CD4-positive, alpha-beta memory T cell (primary cell): ENCODE measurements at regions not wholly inside any gene's neighbourhood (a gene's known extent, or its start where the extent isn't known, plus 50 kb on each side); places are given as distances from the start of the nearest gene placed in this dataset.
"Not testable (repeated sequence)": the region's sequence is repeated elsewhere in the genome, so short reads cannot be mapped to it uniquely, and the experiment has no call there.

Experiments
- CTCF ChIA-PET: fragments of 350-600 bp; sonication (Branson Sonifier 250); formaldehyde crosslinking; loops from one replicate; lab custom pipeline; 2021; ENCODE audit warnings: inconsistent platforms; ENCODE audit not compliant: partially characterized antibody; lab: Charles Lee
- POLR2A ChIA-PET: fragments of 350-600 bp; sonication (Branson Sonifier 250); formaldehyde crosslinking; loops from one replicate; lab custom pipeline; 2021; ENCODE audit not compliant: partially characterized antibody; lab: Charles Lee
- DNase-seq, 5 donors: peaks; one replicate each; pipeline versions ENCODE4 v3.0.0 to v3.0.0-alpha.2; 2020 to 2022; ENCODE audit warnings: mixed read lengths in 1 of 5
- H3K27ac ChIP-seq: one replicate; pipeline ENCODE4 v1.7.0; 2013; ENCODE audit warnings: low read depth, low read length
- H3K27me3 ChIP-seq: 2 replicates; pipeline ENCODE4 v1.7.0; 2013; ENCODE audit warnings: mild to moderate bottlenecking, low read length, moderate library complexity; ENCODE audit not compliant: insufficient read depth
- H3K36me3 ChIP-seq: 2 replicates; pipeline ENCODE4 v1.7.0; 2013; ENCODE audit warnings: mild to moderate bottlenecking, low read length, moderate library complexity; ENCODE audit not compliant: insufficient read depth
- H3K4me1 ChIP-seq: 2 replicates; pipeline ENCODE4 v1.7.0; 2013; ENCODE audit warnings: mild to moderate bottlenecking, low read length, moderate library complexity; ENCODE audit not compliant: insufficient read depth
- H3K4me3 ChIP-seq, 2 donors: one replicate each; pipeline ENCODE4 v1.7.0; 2013; ENCODE audit warnings: low read length in 2 of 2, mild to moderate bottlenecking in 1 of 2
- H3K9me3 ChIP-seq, 2 donors: one replicate each; pipeline ENCODE4 v1.7.0; 2013; ENCODE audit warnings: low read length in 2 of 2, control low read depth in 1 of 2; ENCODE audit not compliant: control insufficient read depth in 1 of 2
- H3K27ac Mint-ChIP-seq, 7 donors: one replicate each; pipeline ENCODE4 v1.8.0; 2020 to 2021; ENCODE audit warnings: mixed read lengths in 7 of 7, mild to moderate bottlenecking in 6 of 7, inconsistent platforms in 3 of 7, moderate library complexity in 3 of 7
- H3K27me3 Mint-ChIP-seq, 2 donors: one replicate each; pipeline ENCODE4 v1.8.0; 2020 to 2021; ENCODE audit warnings: mixed read lengths in 2 of 2
- H3K36me3 Mint-ChIP-seq, 2 donors: one replicate each; pipeline ENCODE4 v1.8.0; 2020 to 2021; ENCODE audit warnings: mixed read lengths in 2 of 2, inconsistent platforms in 1 of 2, mild to moderate bottlenecking in 1 of 2
- H3K4me1 Mint-ChIP-seq, 4 donors: one replicate each; pipeline ENCODE4 v1.8.0; 2020 to 2021; ENCODE audit warnings: mixed read lengths in 4 of 4, mild to moderate bottlenecking in 1 of 4
- H3K4me3 Mint-ChIP-seq, 8 donors: one replicate each; pipeline ENCODE4 v1.8.0; 2020 to 2021; ENCODE audit warnings: mixed read lengths in 8 of 8, mild to moderate bottlenecking in 7 of 8, moderate library complexity in 6 of 8, inconsistent platforms in 3 of 8
- H3K9me3 Mint-ChIP-seq, 8 donors: one replicate each; pipeline ENCODE4 v1.8.0; 2020 to 2021; ENCODE audit warnings: mixed read lengths in 8 of 8, mild to moderate bottlenecking in 5 of 8, inconsistent platforms in 3 of 8, moderate library complexity in 1 of 8
- intact Hi-C: fragments of 100-400 bp; cut with micrococcal nuclease; formaldehyde crosslinking; loops from one replicate; pipeline ENCODE4 v1.15.1; 2023

GRCh38 chr10:65670596-65670995 lies 1255.2 kb upstream of the LRRTM3 start:
- POLR2A ChIA-PET, H3K36me3 Mint-ChIP-seq, H3K4me1 ChIP-seq, CTCF ChIA-PET, H3K27ac Mint-ChIP-seq, H3K4me1 Mint-ChIP-seq, H3K4me3 ChIP-seq, H3K4me3 Mint-ChIP-seq, H3K27ac ChIP-seq, H3K27me3 ChIP-seq, intact Hi-C loops, H3K27me3 Mint-ChIP-seq, H3K36me3 ChIP-seq, DNase-seq, H3K9me3 ChIP-seq: not testable (repeated sequence)
- H3K9me3 Mint-ChIP-seq: peaks cover 0 to 14% (median 4%) of the 10 kb centered on the region in 8 donors

GRCh38 chr10:65675236-65675635 lies 1250.6 kb upstream of the LRRTM3 start:
- H3K9me3 Mint-ChIP-seq: peaks cover 0 to 11% (median 2%) of the 10 kb centered on the region in 8 donors

GRCh38 chr10:65684896-65685295 lies 1240.9 kb upstream of the LRRTM3 start:
- Mint-ChIP-seq H3K27ac (no peak overlapping the region), H3K36me3 (no peaks in the 10 kb centered on the region), H3K4me1 (no peaks in the 10 kb centered on the region), H3K4me3 (no peak overlapping the region), H3K27me3 (no peaks in the 10 kb centered on the region), H3K9me3 (peaks cover 0 to 7% (median 1%) of the 10 kb centered on the region in 8 donors)
- Histone ChIP-seq H3K36me3 (no peaks in the 10 kb centered on the region), H3K27me3 (no peaks in the 10 kb centered on the region), H3K4me3 (no peak overlapping the region), H3K4me1 (no peaks in the 10 kb centered on the region), H3K27ac (no peak overlapping the region), H3K9me3 (no peaks in the 10 kb centered on the region)
- CTCF ChIA-PET: no interaction called here
- DNase-seq: no peak
- intact Hi-C loops: no loop called here
- POLR2A ChIA-PET: no interaction called here

More at GRCh38 chr10:65675236-65675635, 1250.6 kb upstream of the LRRTM3 start:
- intact Hi-C loops: no loop called here
- no peak overlapping the region for H3K4me3 ChIP-seq
- POLR2A ChIA-PET: no interaction called here
- CTCF ChIA-PET: no interaction called here
- H3K27ac ChIP-seq: no peak overlapping the region
- no peaks in the 10 kb centered on the region for H3K4me1 Mint-ChIP-seq
- no peaks in the 10 kb centered on the region for H3K27me3 Mint-ChIP-seq
- no peaks in the 10 kb centered on the region for H3K4me1 ChIP-seq
- H3K27ac Mint-ChIP-seq: no peak overlapping the region
- no peak overlapping the region for H3K4me3 Mint-ChIP-seq
- DNase-seq: no peak
- H3K36me3 ChIP-seq: no peaks in the 10 kb centered on the region
- no peaks in the 10 kb centered on the region for H3K9me3 ChIP-seq
- H3K36me3 Mint-ChIP-seq: no peaks in the 10 kb centered on the region
- H3K27me3 ChIP-seq: no peaks in the 10 kb centered on the region

GRCh38 chr10:65701168-65701776 lies 1224.6 kb upstream of the LRRTM3 start:
- no peaks in the 10 kb centered on the region for H3K27me3 ChIP-seq
- no peak overlapping the region for H3K4me3 ChIP-seq
- H3K4me3 Mint-ChIP-seq: no peak overlapping the region
- no peaks in the 10 kb centered on the region for H3K4me1 Mint-ChIP-seq
- POLR2A ChIA-PET: no interaction called here
- no peaks in the 10 kb centered on the region for H3K4me1 ChIP-seq
- no peak overlapping the region for H3K27ac ChIP-seq
- peaks cover 0 to 9% (median 4%) of the 10 kb centered on the region in 8 donors for H3K9me3 Mint-ChIP-seq
- no peak overlapping the region for H3K27ac Mint-ChIP-seq
- no peaks in the 10 kb centered on the region for H3K36me3 ChIP-seq
- CTCF ChIA-PET: no interaction called here
- H3K27me3 Mint-ChIP-seq: no peaks in the 10 kb centered on the region
- H3K36me3 Mint-ChIP-seq: no peaks in the 10 kb centered on the region
- no peak for DNase-seq
- no peaks in the 10 kb centered on the region for H3K9me3 ChIP-seq
- intact Hi-C loops: no loop called here

GRCh38 chr10:65708057-65708456 lies 1217.8 kb upstream of the LRRTM3 start:
- CTCF ChIA-PET: no interaction called here
- intact Hi-C loops: no loop called here
- no peaks in the 10 kb centered on the region for H3K27me3 ChIP-seq
- no peaks in the 10 kb centered on the region for H3K4me1 ChIP-seq
- Mint-ChIP-seq H3K27me3 (no peaks in the 10 kb centered on the region), H3K9me3 (peaks cover 0 to 7% (median 0%) of the 10 kb centered on the region in 8 donors), H3K27ac (no peak overlapping the region), H3K36me3 (no peaks in the 10 kb centered on the region), H3K4me1 (no peaks in the 10 kb centered on the region), H3K4me3 (no peak overlapping the region)
- DNase-seq: no peak
- POLR2A ChIA-PET: no interaction called here
- H3K36me3 ChIP-seq: no peaks in the 10 kb centered on the region
- H3K4me3 ChIP-seq: no peak overlapping the region
- no peak overlapping the region for H3K27ac ChIP-seq
- H3K9me3 ChIP-seq: no peaks in the 10 kb centered on the region

GRCh38 chr10:65710306-65710705 lies 1215.5 kb upstream of the LRRTM3 start:
- no peak for DNase-seq
- Mint-ChIP-seq H3K9me3 (peaks cover 0 to 9% (median 4%) of the 10 kb centered on the region in 8 donors), H3K4me3 (no peak overlapping the region)

GRCh38 chr10:65719790-65720189 lies 1206.0 kb upstream of the LRRTM3 start:
- POLR2A ChIA-PET: no interaction called here
- no peaks in the 10 kb centered on the region for H3K36me3 Mint-ChIP-seq
- H3K4me1 ChIP-seq: no peaks in the 10 kb centered on the region

More at GRCh38 chr10:65710306-65710705, 1215.5 kb upstream of the LRRTM3 start:
- Mint-ChIP-seq H3K4me1 (no peaks in the 10 kb centered on the region), H3K27me3 (no peaks in the 10 kb centered on the region), H3K36me3 (no peaks in the 10 kb centered on the region), H3K27ac (no peak overlapping the region)
- intact Hi-C loops: no loop called here
- Histone ChIP-seq H3K4me3 (no peak overlapping the region), H3K27ac (no peak overlapping the region), H3K27me3 (no peaks in the 10 kb centered on the region), H3K4me1 (no peaks in the 10 kb centered on the region), H3K36me3 (no peaks in the 10 kb centered on the region), H3K9me3 (no peaks in the 10 kb centered on the region)
- ChIA-PET CTCF (no interaction called here), POLR2A (no interaction called here)

More at GRCh38 chr10:65719790-65720189, 1206.0 kb upstream of the LRRTM3 start:
- Mint-ChIP-seq H3K27ac (no peak overlapping the region), H3K4me1 (no peaks in the 10 kb centered on the region), H3K27me3 (no peaks in the 10 kb centered on the region), H3K4me3 (no peak overlapping the region), H3K9me3 (peaks cover 4 to 10% (median 7%) of the 10 kb centered on the region in 8 donors)
- no peak for DNase-seq
- intact Hi-C loops: no loop called here
- Histone ChIP-seq H3K9me3 (no peaks in the 10 kb centered on the region), H3K36me3 (no peaks in the 10 kb centered on the region), H3K27me3 (no peaks in the 10 kb centered on the region), H3K4me3 (no peak overlapping the region), H3K27ac (no peak overlapping the region)
- CTCF ChIA-PET: no interaction called here
